K562 (cell line): ENCODE measurements at regions not wholly inside any gene's neighbourhood (a gene's known extent, or its start where the extent isn't known, plus 50 kb on each side); places are given as distances from the start of the nearest gene placed in this dataset.
A peak's percentile ranks its signal among the peaks of the same experiment; 100 is the strongest.

Experiments used
- BCOR ChIP-seq: fragments of 450-650 bp; IDR thresholded peaks from 2 replicates; pipeline ENCODE4 v1.6.1; 2016
- CREM ChIP-seq: IDR thresholded peaks from 2 replicates; pipeline ENCODE4 v1.6.1; 2014; ENCODE audit warnings: antibody characterized with exemption, low read depth
- HDGF ChIP-seq: fragments of 450-650 bp; IDR thresholded peaks from 2 replicates; pipeline ENCODE4 v1.6.1; 2016
- JUN ChIP-seq, 2 experiments: sonication (generic) in 1 of 2; formaldehyde crosslinking in 1 of 2; IDR thresholded peaks; 2 replicates each; pipeline versions ENCODE4 v1.6.1 to v1.8.0; 2012 to 2022; ENCODE audit warnings: borderline replicate concordance in 2 of 2, mild to moderate bottlenecking in 2 of 2, improper control_type of control experiment in 1 of 2, low read depth in 1 of 2, low read length in 1 of 2, missing genetic modification reagents in 1 of 2
- KDM5B ChIP-seq: fragments of 200-600 bp; sonication (generic); IDR thresholded peaks from 2 replicates; pipeline ENCODE4 v1.6.1; 2012; ENCODE audit warnings: low read depth, mild to moderate bottlenecking, moderate library complexity, low read length, control low read depth, inconsistent platforms; ENCODE audit not compliant: insufficient replicate concordance
- MYC ChIP-seq, 2 experiments: fragments of 250-450 bp in 1 of 2; sonication (Bioruptor Pico) in 1 of 2; IDR thresholded peaks; 2 replicates each; pipeline versions ENCODE4 v1.5.1 to v1.6.1; 2012 to 2021; ENCODE audit warnings: low read depth in 2 of 2, borderline replicate concordance in 1 of 2, improper control_type of control experiment in 1 of 2, low read length in 1 of 2, mild to moderate bottlenecking in 1 of 2, moderate library complexity in 1 of 2
- ZEB2 ChIP-seq: fragments of 450-650 bp; IDR thresholded peaks from 2 replicates; pipeline ENCODE4 v1.6.1; 2016
- TF ChIP-seq, protein P1 (sequence below), 2 experiments: fragments of 450-650 bp; formaldehyde crosslinking in 1 of 2; IDR thresholded peaks; 2 replicates each; pipeline versions ENCODE4 v1.4.0 to v1.6.1; 2014 to 2020; ENCODE audit warnings: mild to moderate bottlenecking in 2 of 2, borderline replicate concordance in 1 of 2, low read depth in 1 of 2
- TF ChIP-seq, protein P2 (sequence below), 2 experiments: fragments of 450-650 bp; IDR thresholded peaks; 2 replicates each; pipeline ENCODE4 v1.6.1; 2016; ENCODE audit warnings: mild to moderate bottlenecking in 2 of 2, borderline replicate concordance in 1 of 2, low read depth in 1 of 2, moderate library complexity in 1 of 2

DNA sequence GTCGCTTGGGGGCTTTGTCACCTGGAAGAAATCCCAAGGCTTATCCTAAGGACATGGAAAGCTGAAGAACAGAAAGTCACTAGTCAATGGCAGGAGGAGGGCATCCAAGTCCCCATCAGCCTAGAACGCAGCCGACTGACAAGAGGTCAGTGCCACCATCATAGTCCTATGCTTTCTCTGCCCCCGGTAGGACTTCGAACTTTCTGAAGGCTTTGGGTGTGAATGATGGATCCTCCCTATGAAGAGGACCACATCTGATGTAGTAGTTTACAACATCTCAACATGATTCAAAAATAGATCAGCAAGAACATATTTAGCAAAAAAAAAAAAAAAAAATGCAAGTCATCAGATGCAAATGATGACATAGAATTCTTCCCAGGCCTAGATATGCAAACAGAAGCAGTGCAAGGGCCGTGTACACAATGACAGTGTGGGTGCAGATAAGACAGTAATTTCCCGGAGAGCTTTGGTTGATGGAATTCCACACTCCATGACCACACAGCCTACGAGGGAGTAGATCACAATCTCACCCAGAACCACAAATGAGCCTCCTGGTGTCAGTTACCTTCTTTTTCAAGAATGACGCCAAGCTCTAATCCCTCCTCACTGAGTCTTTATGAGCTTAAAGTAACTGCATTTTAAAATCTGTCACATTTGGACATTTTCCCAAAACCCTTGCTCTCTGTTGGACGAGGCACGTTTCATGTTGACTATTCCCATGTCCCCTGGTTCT is 88.2 kb downstream of the PSMG1 start (continued):
- TF ChIP-seq, protein P1, sequence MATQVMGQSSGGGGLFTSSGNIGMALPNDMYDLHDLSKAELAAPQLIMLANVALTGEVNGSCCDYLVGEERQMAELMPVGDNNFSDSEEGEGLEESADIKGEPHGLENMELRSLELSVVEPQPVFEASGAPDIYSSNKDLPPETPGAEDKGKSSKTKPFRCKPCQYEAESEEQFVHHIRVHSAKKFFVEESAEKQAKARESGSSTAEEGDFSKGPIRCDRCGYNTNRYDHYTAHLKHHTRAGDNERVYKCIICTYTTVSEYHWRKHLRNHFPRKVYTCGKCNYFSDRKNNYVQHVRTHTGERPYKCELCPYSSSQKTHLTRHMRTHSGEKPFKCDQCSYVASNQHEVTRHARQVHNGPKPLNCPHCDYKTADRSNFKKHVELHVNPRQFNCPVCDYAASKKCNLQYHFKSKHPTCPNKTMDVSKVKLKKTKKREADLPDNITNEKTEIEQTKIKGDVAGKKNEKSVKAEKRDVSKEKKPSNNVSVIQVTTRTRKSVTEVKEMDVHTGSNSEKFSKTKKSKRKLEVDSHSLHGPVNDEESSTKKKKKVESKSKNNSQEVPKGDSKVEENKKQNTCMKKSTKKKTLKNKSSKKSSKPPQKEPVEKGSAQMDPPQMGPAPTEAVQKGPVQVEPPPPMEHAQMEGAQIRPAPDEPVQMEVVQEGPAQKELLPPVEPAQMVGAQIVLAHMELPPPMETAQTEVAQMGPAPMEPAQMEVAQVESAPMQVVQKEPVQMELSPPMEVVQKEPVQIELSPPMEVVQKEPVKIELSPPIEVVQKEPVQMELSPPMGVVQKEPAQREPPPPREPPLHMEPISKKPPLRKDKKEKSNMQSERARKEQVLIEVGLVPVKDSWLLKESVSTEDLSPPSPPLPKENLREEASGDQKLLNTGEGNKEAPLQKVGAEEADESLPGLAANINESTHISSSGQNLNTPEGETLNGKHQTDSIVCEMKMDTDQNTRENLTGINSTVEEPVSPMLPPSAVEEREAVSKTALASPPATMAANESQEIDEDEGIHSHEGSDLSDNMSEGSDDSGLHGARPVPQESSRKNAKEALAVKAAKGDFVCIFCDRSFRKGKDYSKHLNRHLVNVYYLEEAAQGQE (IDR thresholded peaks at IDR 0.05; ENCODE audit: borderline replicate concordance): no peak; the same call in 1 of the 2 replicates
- TF ChIP-seq, protein P1 (CRISPR knock-in tag; IDR thresholded peaks at IDR 0.05; ENCODE audit: low read depth): no peak
- TF ChIP-seq CREM (peak; percentile 66), MYC (IDR thresholded peaks at IDR 0.05; ENCODE audit: low read depth, low read length) (0 out of 2 replicates have a peak, but pooled peaks have one; percentile 26), MYC (CRISPR knock-in tag; IDR thresholded peaks at IDR 0.05; ENCODE audit: borderline replicate concordance, low read depth) (no peak), HDGF (no peak), BCOR (peak; percentile 57; the same call in 1 of the 2 replicates), JUN (IDR thresholded peaks at IDR 0.05; ENCODE audit: borderline replicate concordance, low read depth, low read length) (peak; percentile 73), JUN (CRISPR knock-in tag; IDR thresholded peaks at IDR 0.05; ENCODE audit: borderline replicate concordance) (no peak), KDM5B (no peak), ZEB2 (peak; percentile 83)
- TF ChIP-seq, protein P2, sequence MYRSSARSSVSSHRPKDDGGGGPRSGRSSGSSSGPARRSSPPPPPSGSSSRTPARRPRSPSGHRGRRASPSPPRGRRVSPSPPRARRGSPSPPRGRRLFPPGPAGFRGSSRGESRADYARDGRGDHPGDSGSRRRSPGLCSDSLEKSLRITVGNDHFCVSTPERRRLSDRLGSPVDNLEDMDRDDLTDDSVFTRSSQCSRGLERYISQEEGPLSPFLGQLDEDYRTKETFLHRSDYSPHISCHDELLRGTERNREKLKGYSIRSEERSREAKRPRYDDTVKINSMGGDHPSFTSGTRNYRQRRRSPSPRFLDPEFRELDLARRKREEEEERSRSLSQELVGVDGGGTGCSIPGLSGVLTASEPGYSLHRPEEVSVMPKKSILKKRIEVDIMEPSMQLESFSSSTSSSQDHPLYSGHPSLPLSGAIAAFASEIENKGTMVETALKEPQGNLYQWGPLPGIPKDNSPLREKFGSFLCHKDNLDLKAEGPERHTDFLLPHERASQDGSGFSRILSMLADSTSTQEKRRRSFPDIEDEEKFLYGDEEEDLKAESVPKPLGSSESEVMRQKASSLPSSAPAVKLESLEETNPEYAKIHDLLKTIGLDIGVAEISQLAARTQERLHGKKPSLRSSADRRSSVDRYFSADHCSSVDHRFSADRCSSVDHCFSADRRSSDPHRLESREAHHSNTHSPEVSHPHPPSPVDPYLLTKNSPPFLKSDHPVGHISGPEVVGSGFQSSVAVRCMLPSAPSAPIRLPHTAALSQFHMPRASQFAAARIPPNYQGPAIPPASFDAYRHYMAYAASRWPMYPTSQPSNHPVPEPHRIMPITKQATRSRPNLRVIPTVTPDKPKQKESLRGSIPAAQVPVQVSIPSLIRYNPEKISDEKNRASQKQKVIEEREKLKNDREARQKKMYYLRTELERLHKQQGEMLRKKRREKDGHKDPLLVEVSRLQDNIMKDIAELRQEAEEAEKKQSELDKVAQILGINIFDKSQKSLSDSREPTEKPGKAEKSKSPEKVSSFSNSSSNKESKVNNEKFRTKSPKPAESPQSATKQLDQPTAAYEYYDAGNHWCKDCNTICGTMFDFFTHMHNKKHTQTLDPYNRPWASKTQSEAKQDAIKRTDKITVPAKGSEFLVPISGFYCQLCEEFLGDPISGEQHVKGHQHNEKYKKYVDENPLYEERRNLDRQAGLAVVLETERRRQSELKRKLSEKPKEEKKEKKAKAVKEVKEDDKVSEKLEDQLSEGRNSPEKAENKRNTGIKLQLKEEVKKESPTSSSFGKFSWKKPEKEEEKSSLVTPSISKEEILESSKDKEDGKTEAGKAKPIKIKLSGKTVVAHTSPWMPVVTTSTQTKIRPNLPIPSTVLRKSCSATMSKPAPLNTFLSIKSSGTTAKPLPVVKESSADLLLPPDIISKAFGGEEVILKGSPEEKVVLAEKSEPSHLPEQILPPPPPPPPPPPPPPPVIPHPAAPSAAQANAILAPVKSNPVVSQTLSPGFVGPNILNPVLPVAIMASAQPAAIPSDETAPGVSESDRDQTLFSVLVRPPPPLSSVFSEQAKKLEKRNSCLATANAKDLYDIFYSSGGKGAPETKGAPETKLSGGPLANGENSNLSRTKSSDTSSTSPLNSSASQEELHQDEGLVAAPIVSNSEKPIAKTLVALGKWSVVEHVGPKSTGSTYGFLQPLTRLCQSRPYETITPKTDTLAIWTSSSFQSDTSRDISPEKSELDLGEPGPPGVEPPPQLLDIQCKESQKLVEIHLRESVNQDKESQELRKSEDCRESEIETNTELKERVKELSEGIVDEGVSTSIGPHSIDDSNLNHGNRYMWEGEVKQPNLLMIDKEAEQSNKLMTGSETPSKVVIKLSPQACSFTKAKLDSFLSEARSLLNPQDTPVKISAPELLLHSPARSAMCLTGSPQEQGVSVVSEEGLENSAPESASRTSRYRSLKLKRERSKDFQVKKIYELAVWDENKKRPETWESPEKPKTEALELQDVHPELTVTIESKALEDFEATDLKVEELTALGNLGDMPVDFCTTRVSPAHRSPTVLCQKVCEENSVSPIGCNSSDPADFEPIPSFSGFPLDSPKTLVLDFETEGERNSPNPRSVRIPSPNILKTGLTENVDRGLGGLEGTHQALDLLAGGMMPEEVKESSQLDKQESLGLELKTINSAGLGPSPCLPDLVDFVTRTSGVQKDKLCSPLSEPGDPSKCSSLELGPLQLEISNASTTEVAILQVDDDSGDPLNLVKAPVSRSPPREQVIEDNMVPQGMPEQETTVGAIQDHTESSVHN (IDR thresholded peaks at IDR 0.05; ENCODE audit: borderline replicate concordance in 1 of 2, low read depth in 1 of 2): peak in 1 of 2 experiments; percentile 95; a peak in 2 of 4 replicates
